IPS-18c (cell line): ENCODE measurements at regions not wholly inside any gene's neighbourhood (a gene's known extent, or its start where the extent isn't known, plus 50 kb on each side); places are given as distances from the start of the nearest gene placed in this dataset.

ENCODE experiments used
- H3K4me3 ChIP-seq: 2 replicates; pipeline ENCODE4 v1.7.0; 2013; ENCODE audit warnings: low read depth, mild to moderate bottlenecking, low read length, moderate library complexity; ENCODE audit not compliant: insufficient read depth
- H3K9me3 ChIP-seq: one replicate; pipeline ENCODE4 v1.6.1; 2013; ENCODE audit warnings: mild to moderate bottlenecking, low read length, moderate library complexity; ENCODE audit not compliant: control insufficient read depth, insufficient read depth

- Histone ChIP-seq H3K9me3 (no peaks in the 10 kb centered on the region), H3K4me3 (no peak overlapping the region)
These were observed 234.7 kb upstream of the GLI3 start for GRCh38 chr7:42471573-42472174.

- no peaks in the 10 kb centered on the region for H3K9me3 ChIP-seq
These were observed 232.3 kb upstream of the GLI3 start for GRCh38 chr7:42469341-42469740.

GRCh38 chr7:42468471-42468870 lies 231.5 kb upstream of the GLI3 start:
- no peak overlapping the region for H3K4me3 ChIP-seq
- no peaks in the 10 kb centered on the region for H3K9me3 ChIP-seq

More at GRCh38 chr7:42469341-42469740, 232.3 kb upstream of the GLI3 start:
- no peak overlapping the region for H3K4me3 ChIP-seq

- no peaks in the 10 kb centered on the region for H3K9me3 ChIP-seq
- H3K4me3 ChIP-seq: no peak overlapping the region
These were observed 224.5 kb upstream of the GLI3 start for GRCh38 chr7:42461537-42461936.

- H3K9me3 ChIP-seq: no peaks in the 10 kb centered on the region
- H3K4me3 ChIP-seq: no peak overlapping the region
These were observed 223.9 kb upstream of the GLI3 start for GRCh38 chr7:42460933-42461332.

- Histone ChIP-seq H3K4me3 (no peak overlapping the region), H3K9me3 (no peaks in the 10 kb centered on the region)
These were observed 223.1 kb upstream of the GLI3 start for GRCh38 chr7:42460148-42460547.

- H3K4me3 ChIP-seq: no peak overlapping the region
- H3K9me3 ChIP-seq: no peaks in the 10 kb centered on the region
These were observed 220.7 kb upstream of the GLI3 start for GRCh38 chr7:42457663-42458062.

GRCh38 chr7:42456756-42457276 lies 219.8 kb upstream of the GLI3 start:
- Histone ChIP-seq H3K9me3 (no peaks in the 10 kb centered on the region), H3K4me3 (no peak overlapping the region)

GRCh38 chr7:42456267-42456666 lies 219.3 kb upstream of the GLI3 start:
- no peak overlapping the region for H3K4me3 ChIP-seq
- H3K9me3 ChIP-seq: no peaks in the 10 kb centered on the region

GRCh38 chr7:42453931-42454361 lies 216.9 kb upstream of the GLI3 start:
- Histone ChIP-seq H3K4me3 (no peak overlapping the region), H3K9me3 (no peaks in the 10 kb centered on the region)

- no peak overlapping the region for H3K4me3 ChIP-seq
These were observed 215.3 kb upstream of the GLI3 start for GRCh38 chr7:42452356-42452755.

GRCh38 chr7:42449431-42449830 lies 212.4 kb upstream of the GLI3 start:
- H3K4me3 ChIP-seq: no peak overlapping the region
- no peaks in the 10 kb centered on the region for H3K9me3 ChIP-seq

More at GRCh38 chr7:42452356-42452755, 215.3 kb upstream of the GLI3 start:
- H3K9me3 ChIP-seq: no peaks in the 10 kb centered on the region

GRCh38 chr7:42448901-42449300 lies 211.9 kb upstream of the GLI3 start:
- Histone ChIP-seq H3K4me3 (no peak overlapping the region), H3K9me3 (no peaks in the 10 kb centered on the region)

- Histone ChIP-seq H3K9me3 (no peaks in the 10 kb centered on the region), H3K4me3 (no peak overlapping the region)
These were observed 208.7 kb upstream of the GLI3 start for GRCh38 chr7:42445691-42446090.

- H3K9me3 ChIP-seq: no peaks in the 10 kb centered on the region
- H3K4me3 ChIP-seq: no peak overlapping the region
These were observed 203.9 kb upstream of the GLI3 start for GRCh38 chr7:42440951-42441350.

GRCh38 chr7:42432644-42433043 lies 195.6 kb upstream of the GLI3 start:
- H3K9me3 ChIP-seq: no peaks in the 10 kb centered on the region

GRCh38 chr7:42431873-42432272 lies 194.9 kb upstream of the GLI3 start:
- H3K9me3 ChIP-seq: no peaks in the 10 kb centered on the region
- H3K4me3 ChIP-seq: no peak overlapping the region

More at GRCh38 chr7:42432644-42433043, 195.6 kb upstream of the GLI3 start:
- no peak overlapping the region for H3K4me3 ChIP-seq

- no peak overlapping the region for H3K4me3 ChIP-seq
These were observed 192.3 kb upstream of the GLI3 start for GRCh38 chr7:42429339-42429738.

GRCh38 chr7:42426163-42426562 lies 189.2 kb upstream of the GLI3 start:
- H3K9me3 ChIP-seq: no peaks in the 10 kb centered on the region
- no peak overlapping the region for H3K4me3 ChIP-seq

More at GRCh38 chr7:42429339-42429738, 192.3 kb upstream of the GLI3 start:
- H3K9me3 ChIP-seq: no peaks in the 10 kb centered on the region
